ENCODE measurements at regions not wholly inside any gene's neighbourhood (a gene's known extent, or its start where the extent isn't known, plus 50 kb on each side); places are given as distances from the start of the nearest gene placed in this dataset.

GRCh38 chr18:45157576-45157975, 457.7 kb upstream of the SLC14A2 start:
- TF ChIP-seq ZBTB49 (CRISPR knock-in tag; IDR thresholded peaks at IDR 0.05; ENCODE audit: borderline replicate concordance): no peak
- TF ChIP-seq, protein P1, sequence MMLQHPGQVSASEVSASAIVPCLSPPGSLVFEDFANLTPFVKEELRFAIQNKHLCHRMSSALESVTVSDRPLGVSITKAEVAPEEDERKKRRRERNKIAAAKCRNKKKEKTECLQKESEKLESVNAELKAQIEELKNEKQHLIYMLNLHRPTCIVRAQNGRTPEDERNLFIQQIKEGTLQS (CRISPR knock-in tag; IDR thresholded peaks at IDR 0.05): no peak
- no peak for TF ChIP-seq NAIF1 (CRISPR knock-in tag; IDR thresholded peaks at IDR 0.05; ENCODE audit: borderline replicate concordance)
- no peak for TF ChIP-seq RAD21 (CRISPR knock-in tag; IDR thresholded peaks at IDR 0.05)
- TF ChIP-seq HDAC2 (CRISPR knock-in tag; IDR thresholded peaks at IDR 0.05): no peak
